Head of caudate nucleus (tissue), 42 donors: ENCODE measurements at regions not wholly inside any gene's neighbourhood (a gene's known extent, or its start where the extent isn't known, plus 50 kb on each side); places are given as distances from the start of the nearest gene placed in this dataset.
A peak's percentile ranks its signal among the peaks of the same experiment; 100 is the strongest.

Experiments used
- DNase-seq, 42 donors: peaks; one replicate each; pipeline versions ENCODE4 v3.0.0 to v3.0.0-alpha.2; 2020 to 2021; ENCODE audit warnings: mixed read lengths in 7 of 42
- intact Hi-C: fragments of 100-400 bp; cut with DNase I; formaldehyde crosslinking; loops from one replicate; pipeline ENCODE4 v1.15.0; 2022

- intact Hi-C loops = no loop called here
- no peak for DNase-seq
These were observed 436.8 kb upstream of the CNTN4 start for GRCh38 chr3:1661839-1662238.

GRCh38 chr3:1664266-1664665 is 434.4 kb upstream of the CNTN4 start:
- no peak for DNase-seq
- intact Hi-C loops = no loop called here

GRCh38 chr3:1666865-1667264 is 431.8 kb upstream of the CNTN4 start:
- intact Hi-C loops = no loop called here
- DNase-seq = no peak

- peak in 2 of 42 donors; percentile 4 to 29 for DNase-seq
- intact Hi-C loops = no loop called here
These were observed 421.0 kb upstream of the CNTN4 start for GRCh38 chr3:1677576-1678156.

GRCh38 chr3:1692428-1692827 is 406.2 kb upstream of the CNTN4 start:
- no peak for DNase-seq
- intact Hi-C loops = no loop called here

GRCh38 chr3:1693145-1693544 is 405.5 kb upstream of the CNTN4 start:
- intact Hi-C loops = no loop called here
- no peak for DNase-seq

GRCh38 chr3:1696669-1697275 is 401.9 kb upstream of the CNTN4 start:
- no peak for DNase-seq
- intact Hi-C loops = no loop called here

- intact Hi-C loops = no loop called here
- DNase-seq = no peak
These were observed 399.2 kb upstream of the CNTN4 start for GRCh38 chr3:1699361-1699920.

- intact Hi-C loops = no loop called here
- no peak for DNase-seq
These were observed 398.0 kb upstream of the CNTN4 start for GRCh38 chr3:1700650-1701049.

- intact Hi-C loops = no loop called here
- no peak for DNase-seq
These were observed 395.5 kb upstream of the CNTN4 start for GRCh38 chr3:1703169-1703568.

- DNase-seq = no peak
- intact Hi-C loops = no loop called here
These were observed 388.0 kb upstream of the CNTN4 start for GRCh38 chr3:1710663-1711062.

- intact Hi-C loops = no loop called here
- DNase-seq = no peak
These were observed 381.1 kb upstream of the CNTN4 start for GRCh38 chr3:1717524-1717923.

- DNase-seq = no peak
- intact Hi-C loops = no loop called here
These were observed 374.9 kb upstream of the CNTN4 start for GRCh38 chr3:1723726-1724125.

GRCh38 chr3:1726741-1727140 is 371.9 kb upstream of the CNTN4 start:
- intact Hi-C loops = no loop called here

GRCh38 chr3:1727242-1727641 is 371.4 kb upstream of the CNTN4 start:
- DNase-seq = no peak
- intact Hi-C loops = no loop called here

More at GRCh38 chr3:1726741-1727140, 371.9 kb upstream of the CNTN4 start:
- DNase-seq = no peak

GRCh38 chr3:1728510-1728909 is 370.2 kb upstream of the CNTN4 start:
- DNase-seq = no peak
- intact Hi-C loops = no loop called here

- intact Hi-C loops = no loop called here
These were observed 364.1 kb upstream of the CNTN4 start for GRCh38 chr3:1734494-1735122.

GRCh38 chr3:1752205-1752604 is 346.5 kb upstream of the CNTN4 start:
- intact Hi-C loops = no loop called here
- DNase-seq = no peak

More at GRCh38 chr3:1734494-1735122, 364.1 kb upstream of the CNTN4 start:
- DNase-seq = peak in 31 of 42 donors; percentile 6 to 68 (median 33)

- DNase-seq = no peak
These were observed 332.3 kb upstream of the CNTN4 start for GRCh38 chr3:1766384-1766783.

GRCh38 chr3:1773679-1774078 is 325.0 kb upstream of the CNTN4 start:
- intact Hi-C loops = no loop called here
- DNase-seq = no peak

More at GRCh38 chr3:1766384-1766783, 332.3 kb upstream of the CNTN4 start:
- intact Hi-C loops = no loop called here

GRCh38 chr3:1774597-1774996 is 324.1 kb upstream of the CNTN4 start:
- intact Hi-C loops = no loop called here
- no peak for DNase-seq
